Uterus (tissue), 3 donors: ENCODE measurements at regions not wholly inside any gene's neighbourhood (a gene's known extent, or its start where the extent isn't known, plus 50 kb on each side); places are given as distances from the start of the nearest gene placed in this dataset.

Source experiments
- DNase-seq, 2 donors: peaks; one replicate each; pipeline ENCODE4 v3.0.0-alpha.2; 2019 to 2020
- H3K27ac ChIP-seq, 2 donors: fragments of 200-600 bp; sonication (generic); 1 replicate in 1 of 2; 2 replicates in 1 of 2; pipeline ENCODE4 v1.5.1; 2016 to 2018
- H3K27me3 ChIP-seq, 2 donors: fragments of 200-600 bp; sonication (generic); one replicate each; pipeline ENCODE4 v1.5.1; 2018 to 2019; ENCODE audit warnings: control low read depth in 1 of 2
- H3K36me3 ChIP-seq, 2 donors: fragments of 200-600 bp; sonication (generic); one replicate each; pipeline ENCODE4 v1.5.1; 2019; ENCODE audit warnings: control low read depth in 1 of 2
- H3K4me1 ChIP-seq, 2 donors: fragments of 200-600 bp; sonication (generic); one replicate each; pipeline ENCODE4 v1.5.1; 2018 to 2019; ENCODE audit warnings: control low read depth in 1 of 2
- H3K4me3 ChIP-seq, 2 donors: fragments of 200-600 bp; sonication (generic); 1 replicate in 1 of 2; 2 replicates in 1 of 2; pipeline ENCODE4 v1.5.1; 2018 to 2019; ENCODE audit warnings: mild to moderate bottlenecking in 1 of 2
- H3K9me3 ChIP-seq, 2 donors: fragments of 200-600 bp; sonication (generic); one replicate each; pipeline ENCODE4 v1.5.1; 2019; ENCODE audit warnings: control low read depth in 1 of 2
- CTCF ChIP-seq, 4 experiments: fragments of 200-600 bp in 2 of 4; fragments of 450-650 bp in 2 of 4; sonication (generic) in 2 of 4; IDR thresholded peaks; one replicate each; pipeline ENCODE4 v1.5.1; 2016 to 2019; ENCODE audit warnings: antibody characterized with exemption in 4 of 4, mild to moderate bottlenecking in 2 of 4, moderate library complexity in 1 of 4
- POLR2A ChIP-seq, 2 donors: fragments of 450-650 bp; IDR thresholded peaks; one replicate each; pipeline ENCODE4 v1.6.1; 2016; ENCODE audit warnings: antibody characterized with exemption in 2 of 2, mild to moderate bottlenecking in 1 of 2, moderate library complexity in 1 of 2
- intact Hi-C: fragments of 100-400 bp; cut with DNase I; formaldehyde crosslinking; loops from one replicate; pipeline ENCODE4 v1.15.1; 2023; ENCODE audit warnings: low total_unique reads
- donor health status: DM: yes; HTN: yes; CAD: no.

- no peak overlapping the region for H3K27ac ChIP-seq
Observed at GRCh38 chr13:86653009-86653408, 853.8 kb upstream of the SLITRK6 start.

GRCh38 chr13:86655561-86655960, 856.3 kb upstream of the SLITRK6 start:
- no peaks in the 10 kb centered on the region for H3K9me3 ChIP-seq
- H3K36me3 ChIP-seq = no peaks in the 10 kb centered on the region
- no peaks in the 10 kb centered on the region for H3K4me1 ChIP-seq
- H3K27ac ChIP-seq = no peak overlapping the region
- intact Hi-C loops = no loop called here
- no peak for DNase-seq
- no peak overlapping the region for H3K4me3 ChIP-seq
- H3K27me3 ChIP-seq = no peaks in the 10 kb centered on the region
- no peak for TF ChIP-seq POLR2A (IDR thresholded peaks at IDR 0.05)
- TF ChIP-seq CTCF (IDR thresholded peaks at IDR 0.05) = no peak

More at GRCh38 chr13:86653009-86653408, 853.8 kb upstream of the SLITRK6 start:
- Histone ChIP-seq H3K9me3 (no peaks in the 10 kb centered on the region), H3K4me3 (no peak overlapping the region), H3K4me1 (no peaks in the 10 kb centered on the region), H3K27me3 (no peaks in the 10 kb centered on the region), H3K36me3 (no peaks in the 10 kb centered on the region)
- intact Hi-C loops = no loop called here
- DNase-seq = no peak
- no peak for TF ChIP-seq CTCF (IDR thresholded peaks at IDR 0.05)
- no peak for TF ChIP-seq POLR2A (IDR thresholded peaks at IDR 0.05)

GRCh38 chr13:86660090-86660489, 860.9 kb upstream of the SLITRK6 start:
- Histone ChIP-seq H3K27ac (no peak overlapping the region), H3K36me3 (no peaks in the 10 kb centered on the region), H3K9me3 (no peaks in the 10 kb centered on the region), H3K4me1 (no peaks in the 10 kb centered on the region), H3K4me3 (no peak overlapping the region), H3K27me3 (no peaks in the 10 kb centered on the region)
- no peak for DNase-seq
- intact Hi-C loops = no loop called here
- no peak for TF ChIP-seq CTCF (IDR thresholded peaks at IDR 0.05)

GRCh38 chr13:86665842-86666241, 866.6 kb upstream of the SLITRK6 start:
- DNase-seq = no peak
- TF ChIP-seq POLR2A (IDR thresholded peaks at IDR 0.05) (no peak), CTCF (IDR thresholded peaks at IDR 0.05) (no peak)
- intact Hi-C loops = no loop called here
- H3K27me3 ChIP-seq = no peaks in the 10 kb centered on the region
- no peaks in the 10 kb centered on the region for H3K36me3 ChIP-seq
- no peaks in the 10 kb centered on the region for H3K4me1 ChIP-seq
- no peak overlapping the region for H3K4me3 ChIP-seq
- H3K9me3 ChIP-seq = no peaks in the 10 kb centered on the region
- H3K27ac ChIP-seq = no peak overlapping the region

GRCh38 chr13:86673931-86674431, 874.8 kb upstream of the SLITRK6 start:
- H3K27me3 ChIP-seq = no peaks in the 10 kb centered on the region
- TF ChIP-seq POLR2A (IDR thresholded peaks at IDR 0.05) = no peak
- no peak for TF ChIP-seq CTCF (IDR thresholded peaks at IDR 0.05)
- no peaks in the 10 kb centered on the region for H3K36me3 ChIP-seq
- H3K9me3 ChIP-seq = no peaks in the 10 kb centered on the region
- intact Hi-C loops = no loop called here
- H3K4me3 ChIP-seq = no peak overlapping the region
- no peak for DNase-seq
- H3K4me1 ChIP-seq = no peaks in the 10 kb centered on the region
- no peak overlapping the region for H3K27ac ChIP-seq
